ENCODE measurements at regions not wholly inside any gene's neighbourhood (a gene's known extent, or its start where the extent isn't known, plus 50 kb on each side); places are given as distances from the start of the nearest gene placed in this dataset.
A peak's percentile ranks its signal among the peaks of the same experiment; 100 is the strongest.

GRCh38 chr4:179977378-179977777, 2265.8 kb upstream of the TENM3 start:
- DNase-seq, result no peak

GRCh38 chr4:179981161-179981560, 2262.0 kb upstream of the TENM3 start:
- DNase-seq, result no peak

- no peak for DNase-seq
These were observed 2253.2 kb upstream of the TENM3 start for GRCh38 chr4:179989975-179990374.

- DNase-seq, result no peak
These were observed 2233.9 kb upstream of the TENM3 start for GRCh38 chr4:180009316-180009715.

- no peak for DNase-seq
These were observed 2214.5 kb upstream of the TENM3 start for GRCh38 chr4:180028682-180029081.

- no peak for DNase-seq
These were observed 2211.9 kb upstream of the TENM3 start for GRCh38 chr4:180031330-180031729.

GRCh38 chr4:180041576-180041975, 2201.6 kb upstream of the TENM3 start:
- DNase-seq, result no peak

- no peak for DNase-seq
These were observed 2190.6 kb upstream of the TENM3 start for GRCh38 chr4:180052629-180053028.

- DNase-seq, result no peak
These were observed 2188.9 kb upstream of the TENM3 start for GRCh38 chr4:180054291-180054690.

GRCh38 chr4:180057299-180057721, 2185.9 kb upstream of the TENM3 start:
- no peak for DNase-seq

- DNase-seq, result peak in 1 of 2 donors; percentile 0
These were observed 2185.1 kb upstream of the TENM3 start for GRCh38 chr4:180057891-180058671.

GRCh38 chr4:180058691-180059215, 2184.4 kb upstream of the TENM3 start:
- peak in 1 of 2 donors; percentile 6 for DNase-seq

- peak in 1 of 2 donors; percentile 0 for DNase-seq
These were observed 2183.9 kb upstream of the TENM3 start for GRCh38 chr4:180059216-180059881.

GRCh38 chr4:180060159-180060889, 2182.9 kb upstream of the TENM3 start:
- no peak for DNase-seq

GRCh38 chr4:180081072-180081471, 2162.1 kb upstream of the TENM3 start:
- DNase-seq, result no peak

GRCh38 chr4:180084561-180084960, 2158.6 kb upstream of the TENM3 start:
- no peak for DNase-seq

- no peak for DNase-seq
These were observed 2156.6 kb upstream of the TENM3 start for GRCh38 chr4:180086480-180087190.

- no peak for DNase-seq
These were observed 2144.6 kb upstream of the TENM3 start for GRCh38 chr4:180098586-180098985.

GRCh38 chr4:180099957-180100356, 2143.2 kb upstream of the TENM3 start:
- no peak for DNase-seq

GRCh38 chr4:180100433-180101344, 2142.5 kb upstream of the TENM3 start:
- DNase-seq, result no peak

- no peak for DNase-seq
These were observed 2141.7 kb upstream of the TENM3 start for GRCh38 chr4:180101348-180102083.

All from bone marrow (tissue), 2 donors.